GM18508 (cell line): ENCODE measurements at regions not wholly inside any gene's neighbourhood (a gene's known extent, or its start where the extent isn't known, plus 50 kb on each side); places are given as distances from the start of the nearest gene placed in this dataset.
"Not testable (repeated sequence)": the region's sequence is repeated elsewhere in the genome, so short reads cannot be mapped to it uniquely, and the experiment has no call there.

Experiments used
- ATAC-seq: cut with Tn5 transposase; IDR thresholded peaks from one replicate; pipeline ENCODE4 v1.9.1; 2021; ENCODE audit warnings: moderate number of reproducible peaks; ENCODE audit not compliant: insufficient read depth, unreplicated experiment

DNA sequence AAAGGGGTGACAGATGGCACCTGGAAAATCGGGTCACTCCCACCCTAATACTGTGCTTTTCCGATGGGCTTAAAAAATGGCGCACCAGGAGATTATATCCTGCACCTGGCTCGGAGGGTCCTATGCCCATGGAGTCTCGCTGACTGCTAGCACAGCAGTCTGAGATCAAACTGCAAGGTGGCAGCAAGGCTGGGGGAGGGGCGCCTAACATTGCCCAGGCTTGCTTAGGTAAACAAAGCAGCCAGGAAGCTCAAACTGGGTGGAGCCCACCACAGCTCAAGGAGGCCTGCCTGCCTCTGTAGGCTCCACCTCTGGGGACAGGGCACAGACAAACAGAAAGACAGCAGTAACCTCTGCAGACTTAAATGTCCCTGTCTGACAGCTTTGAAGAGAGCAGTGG lies 447.1 kb downstream of the ETS1 start:
- not testable (repeated sequence) for ATAC-seq

DNA sequence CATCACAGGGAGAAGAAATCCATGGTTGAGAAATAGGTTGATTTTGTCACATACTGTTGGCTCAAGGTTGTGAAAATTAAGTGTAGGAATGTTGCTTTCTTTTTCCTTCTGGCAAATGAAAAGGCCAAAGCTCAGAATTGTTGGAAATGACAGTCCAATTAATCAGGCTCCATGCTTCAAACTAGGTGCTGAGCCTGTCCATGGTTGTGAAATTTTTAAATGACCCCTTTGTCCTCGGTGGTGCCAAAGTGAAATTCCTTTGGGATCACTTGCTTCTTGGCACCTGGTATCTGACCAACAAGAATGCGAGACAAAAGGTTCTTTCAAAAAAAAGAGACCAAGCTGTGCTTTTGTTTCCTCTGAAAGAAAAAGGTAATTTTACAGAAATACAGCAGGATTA lies 451.9 kb downstream of the ETS1 start:
- no peak for ATAC-seq

DNA sequence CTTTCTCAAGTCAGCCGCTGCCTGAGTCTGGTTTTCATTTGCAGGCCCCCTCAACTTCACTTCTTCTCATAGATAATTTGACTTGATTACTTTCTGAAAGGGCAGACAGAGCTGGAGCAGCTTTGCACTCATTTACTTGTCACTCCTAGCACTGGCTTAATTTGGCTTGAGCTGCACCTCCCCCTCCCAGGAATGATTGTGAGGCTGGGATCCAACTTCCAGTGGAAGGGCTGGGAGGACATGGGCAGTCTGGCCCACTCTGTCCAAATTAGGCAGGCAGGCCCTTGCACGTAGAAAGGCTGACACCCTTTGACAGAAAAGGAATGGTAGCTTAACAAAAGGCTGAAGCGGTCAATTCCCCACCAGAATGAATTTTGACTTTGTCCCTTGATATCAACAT lies 453.9 kb downstream of the ETS1 start:
- no peak for ATAC-seq

DNA sequence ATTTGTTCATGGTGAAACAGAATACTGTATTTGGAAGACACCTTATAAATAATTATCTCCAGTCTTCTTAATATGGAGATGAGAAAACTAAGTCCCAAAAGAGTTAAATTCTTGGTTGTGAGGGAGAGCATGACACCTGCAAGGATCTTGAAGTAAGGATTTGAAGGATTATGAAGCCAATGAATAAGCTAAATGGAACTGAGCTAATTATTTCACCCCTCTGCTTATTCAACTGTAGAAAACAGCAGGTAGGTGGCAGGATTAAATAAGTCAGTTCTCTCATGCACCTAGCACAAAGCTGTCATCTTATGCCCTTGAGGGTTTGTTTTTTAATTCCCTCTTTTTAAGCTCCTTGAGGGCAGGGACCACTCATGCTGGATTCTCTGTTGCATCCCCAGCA lies 457.3 kb downstream of the ETS1 start:
- ATAC-seq = no peak

- ATAC-seq = no peak
Observed at GRCh38 chr11:128125723-128126122, 461.6 kb downstream of the ETS1 start.

GRCh38 chr11:128116885-128117284 lies 470.5 kb downstream of the ETS1 start:
- ATAC-seq = no peak

DNA sequence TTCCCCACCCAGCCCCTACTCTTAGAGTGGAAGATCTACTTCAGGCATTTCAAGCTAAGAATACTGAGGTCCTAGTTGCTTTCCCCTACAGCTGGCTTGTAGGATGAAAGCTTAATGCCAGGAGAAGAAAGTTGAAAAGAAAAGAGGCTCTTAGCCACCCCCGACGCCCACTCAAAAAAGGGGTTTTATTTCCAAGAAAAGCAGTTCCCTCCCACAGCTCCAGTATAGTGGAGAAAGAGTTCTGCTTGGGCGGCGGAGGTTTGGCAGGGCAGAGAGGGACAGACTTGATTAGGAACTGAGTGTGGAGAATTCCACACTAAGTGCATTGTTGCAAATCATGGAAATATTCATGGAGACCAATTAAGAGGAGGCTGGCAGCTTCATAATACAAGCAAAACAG lies 470.9 kb downstream of the ETS1 start:
- ATAC-seq = no peak

- no peak for ATAC-seq
Observed at GRCh38 chr11:128105950-128106349, 481.4 kb downstream of the ETS1 start.

GRCh38 chr11:128105511-128105910 lies 481.8 kb downstream of the ETS1 start:
- ATAC-seq = no peak

DNA sequence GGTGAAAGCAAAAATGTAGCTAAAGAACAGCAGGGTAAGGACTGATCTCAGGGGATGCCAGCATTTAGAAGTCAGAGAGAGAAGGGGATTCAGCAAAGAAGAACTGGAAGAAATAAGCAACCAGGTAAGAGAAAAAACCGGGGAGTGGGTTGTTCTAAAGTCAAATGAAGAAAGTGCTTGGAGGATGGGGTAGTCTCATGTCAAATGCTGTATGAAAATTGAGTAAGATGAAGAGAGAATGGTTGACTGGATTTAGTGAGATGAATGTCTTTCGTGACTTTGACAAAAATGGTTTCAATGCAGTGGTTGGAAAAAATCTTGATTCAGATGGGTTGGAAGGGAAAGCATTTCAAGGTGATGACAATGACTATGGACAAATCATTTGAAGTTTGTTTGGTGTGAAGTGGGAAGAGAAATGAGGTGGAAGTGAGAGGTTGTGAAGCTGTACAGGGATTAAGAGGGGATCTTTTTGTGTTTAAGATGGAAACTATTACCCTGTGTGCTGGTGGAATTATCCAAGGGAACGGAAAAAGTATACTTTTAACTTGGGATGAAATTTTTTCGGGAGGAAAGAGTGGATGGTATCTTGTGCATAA lies 484.0 kb downstream of the ETS1 start:
- ATAC-seq = no peak

DNA sequence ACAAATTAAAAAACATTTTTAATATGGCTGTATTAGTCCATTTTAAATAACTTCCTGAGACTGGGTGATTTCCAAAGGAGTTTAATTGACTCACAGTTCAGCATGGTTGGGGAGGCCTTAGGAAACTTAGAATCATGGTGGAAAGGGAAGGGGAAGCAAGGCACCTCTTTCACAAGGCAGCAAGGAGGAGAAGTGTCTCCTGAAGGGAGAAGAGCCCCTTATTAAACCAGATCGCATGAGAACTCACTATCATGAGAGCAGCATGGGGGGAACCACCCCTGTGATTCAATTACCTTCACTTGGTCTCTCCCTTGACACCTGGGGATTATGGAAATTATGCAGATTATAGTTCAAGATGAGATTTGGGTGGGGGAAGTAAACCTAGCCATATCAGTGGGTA lies 488.6 kb downstream of the ETS1 start:
- no peak for ATAC-seq

DNA sequence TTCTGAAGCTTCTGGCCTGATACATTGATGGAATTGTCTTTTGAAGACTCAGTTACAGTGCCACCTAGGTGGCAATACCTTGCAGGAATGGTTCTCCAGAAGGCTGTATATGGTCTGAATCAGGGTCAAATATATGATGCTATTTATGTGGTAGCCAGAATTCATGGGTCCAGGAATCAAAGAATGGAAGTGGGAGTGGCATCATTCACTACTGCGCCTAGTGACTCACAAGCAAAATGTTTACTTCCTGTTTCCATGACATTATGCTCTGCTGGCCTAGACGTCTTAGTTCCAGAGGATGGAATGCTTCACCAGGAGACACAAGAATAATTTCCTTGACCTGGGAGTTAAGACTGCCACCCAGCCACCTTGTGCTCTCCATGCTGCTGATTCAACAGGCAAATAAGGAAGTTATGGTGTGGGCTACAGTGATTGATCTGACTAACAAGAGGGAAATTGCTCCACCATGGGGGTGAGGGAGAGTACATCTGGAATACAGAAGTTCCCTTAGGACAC lies 491.8 kb downstream of the ETS1 start:
- no peak for ATAC-seq

GRCh38 chr11:128093689-128094088 lies 493.7 kb downstream of the ETS1 start:
- ATAC-seq = no peak

- ATAC-seq = no peak
Observed at GRCh38 chr11:128089962-128090361, 497.4 kb downstream of the ETS1 start.

- no peak for ATAC-seq
Observed at GRCh38 chr11:128086794-128087193, 500.6 kb downstream of the ETS1 start.

GRCh38 chr11:128085276-128085675 lies 502.1 kb downstream of the ETS1 start:
- no peak for ATAC-seq

GRCh38 chr11:128082574-128082973 lies 504.8 kb downstream of the ETS1 start:
- no peak for ATAC-seq

DNA sequence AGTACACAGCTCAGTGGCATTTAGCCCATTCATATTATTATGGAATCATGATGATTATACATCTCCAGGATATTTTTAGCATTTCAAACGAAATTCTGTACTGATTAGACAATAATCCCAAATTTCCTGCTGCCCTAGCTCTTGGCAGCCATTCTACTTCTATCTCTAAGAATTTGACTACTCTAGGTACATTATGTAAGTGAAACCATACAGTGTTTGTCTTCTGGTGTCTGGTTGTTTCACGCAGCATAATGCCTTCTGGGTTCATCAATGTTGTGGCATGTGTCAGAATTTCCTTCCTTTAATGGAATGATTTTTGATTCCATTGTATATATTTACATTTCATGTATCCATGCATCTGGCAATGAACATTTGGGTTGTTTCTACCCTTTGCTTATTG lies 517.7 kb downstream of the ETS1 start:
- ATAC-seq = no peak

- no peak for ATAC-seq
Observed at GRCh38 chr11:128067780-128068179, 519.6 kb downstream of the ETS1 start.

- ATAC-seq = no peak
Observed at GRCh38 chr11:128066399-128066798, 521.0 kb downstream of the ETS1 start.

DNA sequence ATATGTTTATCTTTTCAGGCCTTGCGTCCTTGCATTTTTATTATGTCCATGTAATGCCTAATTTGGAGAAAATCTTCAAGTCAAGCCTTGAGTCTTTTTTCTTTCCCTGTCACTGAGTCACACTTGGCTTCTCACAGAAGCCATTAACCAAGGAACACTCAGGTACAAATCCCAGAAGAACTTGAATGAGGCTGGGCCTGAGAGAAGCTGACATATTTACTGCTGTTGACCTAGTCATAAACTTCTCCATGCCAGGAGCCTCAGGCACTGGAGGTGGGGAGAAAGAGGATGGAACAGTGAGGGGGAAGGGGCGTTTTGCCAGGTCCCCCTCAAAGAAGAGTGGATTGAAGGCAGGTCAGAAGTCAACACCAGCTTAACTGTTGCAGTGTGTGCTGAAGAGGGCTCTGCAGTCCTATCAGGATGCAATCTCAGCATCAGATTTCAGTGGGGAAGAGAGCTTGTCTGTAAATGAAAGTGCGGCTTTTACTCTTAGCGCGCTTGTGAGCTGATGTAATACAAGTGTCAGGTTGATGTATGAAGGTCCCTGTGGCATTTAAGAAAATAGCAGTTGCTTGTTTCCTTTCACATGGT lies 526.0 kb downstream of the ETS1 start:
- no peak for ATAC-seq

DNA sequence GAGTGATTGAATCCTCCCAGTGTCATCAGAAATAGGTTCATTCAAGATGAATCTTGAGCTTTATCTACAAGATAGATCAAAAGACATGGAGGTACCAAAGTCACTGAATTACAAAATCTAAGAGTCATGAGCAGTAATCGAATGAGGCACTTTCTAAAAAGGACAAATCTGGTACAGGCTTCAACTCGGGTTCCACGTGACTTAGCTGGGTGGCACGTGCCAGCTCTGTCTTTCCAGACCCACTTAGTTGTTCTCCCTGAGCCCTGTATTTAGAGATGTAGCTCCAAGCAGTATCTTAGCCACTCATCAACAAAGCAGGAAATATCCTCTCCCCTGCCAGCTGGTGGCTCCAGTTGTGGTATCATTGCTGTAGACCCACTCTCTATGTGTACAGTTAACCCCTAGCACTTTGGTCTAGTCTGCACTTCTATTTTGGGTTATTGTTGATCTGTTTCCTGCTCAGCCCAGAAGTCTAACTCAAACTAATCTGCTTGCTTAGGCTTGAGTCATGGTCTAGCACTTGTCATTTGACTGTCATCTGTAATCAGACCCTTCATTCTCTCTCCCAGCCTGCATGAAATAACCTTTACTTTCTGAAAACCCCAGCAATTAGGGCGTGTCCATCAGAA lies 528.7 kb downstream of the ETS1 start:
- ATAC-seq = no peak
